ENCODE measurements at regions not wholly inside any gene's neighbourhood (a gene's known extent, or its start where the extent isn't known, plus 50 kb on each side); places are given as distances from the start of the nearest gene placed in this dataset.

GRCh38 chr11:13831696-13832095, 130.8 kb upstream of the SPON1 start:
- H3K4me1 Mint-ChIP-seq, result 0 out of 4 replicates have a peak, but pooled peaks cover 0 to 6% of the 10 kb centered on the region in 2 experiments
- Histone ChIP-seq H3K18ac (ENCODE audit: insufficient read length, low read depth, low read length) (no peak overlapping the region), H3K27ac (ENCODE audit: insufficient read length, low read depth, low read length) (no peak overlapping the region), H2AFZ (ENCODE audit: low read length) (no peak overlapping the region), H4K20me1 (ENCODE audit: control insufficient read depth, insufficient read depth, insufficient read length) (no peaks in the 10 kb centered on the region), H2BK12ac (ENCODE audit: insufficient read length, low read depth, low read length) (no peak overlapping the region), H3K79me1 (ENCODE audit: insufficient read depth, low read depth, low read length, poor library complexity, severe bottlenecking) (no peaks in the 10 kb centered on the region), H3K4ac (ENCODE audit: low read depth, low read length) (no peak overlapping the region), H3K14ac (ENCODE audit: insufficient read depth, low read length) (no peak overlapping the region), H3K56ac (ENCODE audit: insufficient read length, low read depth, low read length) (no peak overlapping the region), H3K27me3 (ENCODE audit: insufficient read depth, low read length) (no peaks in the 10 kb centered on the region), H3K9ac (ENCODE audit: extremely low read depth, insufficient read length, low read length) (no peak overlapping the region), H3K23me2 (ENCODE audit: insufficient read length, low read depth, low read length, poor library complexity, severe bottlenecking) (no peaks in the 10 kb centered on the region), H3K79me2 (ENCODE audit: insufficient read depth, low read length) (no peaks in the 10 kb centered on the region), H4K91ac (ENCODE audit: insufficient read length, low read depth, low read length) (no peak overlapping the region), H2BK15ac (ENCODE audit: low read depth, low read length) (no peak overlapping the region), H4K8ac (replicated peaks; ENCODE audit: insufficient read length, low read depth, low read length) (no peak overlapping the region), H3K4me1 (ENCODE audit: insufficient read depth, low read length) (no peaks in the 10 kb centered on the region), H2BK120ac (ENCODE audit: low read depth, low read length, poor library complexity, severe bottlenecking) (no peak overlapping the region), H2BK5ac (ENCODE audit: insufficient read length, low read length) (no peak overlapping the region), H3K4me2 (ENCODE audit: insufficient read depth, insufficient read length, low read length) (no peak overlapping the region), H2BK20ac (ENCODE audit: low read depth, low read length, poor library complexity, severe bottlenecking) (no peak overlapping the region), H2AK5ac (ENCODE audit: insufficient read length, low read length) (no peak overlapping the region), H4K5ac (ENCODE audit: insufficient read length, low read depth, low read length) (no peak overlapping the region), H3T11ph (ENCODE audit: low read length) (no peak overlapping the region), H3K23ac (ENCODE audit: insufficient read length, low read depth, low read length) (no peak overlapping the region), H3K9me3 (ENCODE audit: control insufficient read depth, low read depth, low read length) (no peaks in the 10 kb centered on the region)
- H3K9me3 Mint-ChIP-seq, result peaks cover 20 to 22% of the 10 kb centered on the region in 2 experiments
- no peak for DNase-seq
- H3K36me3 Mint-ChIP-seq (ENCODE audit: insufficient read depth in 1 of 3, low read depth in 3 of 3), result peaks cover 4 to 31% (median 6%) of the 10 kb centered on the region in 3 experiments; a peak in 4 of 7 replicates
- H3K27me3 Mint-ChIP-seq (ENCODE audit: low read depth), result no peaks in the 10 kb centered on the region; the same call in 1 of the 2 replicates
- H3K27ac Mint-ChIP-seq, result no peak overlapping the region
- H3K4me3 Mint-ChIP-seq, result no peak overlapping the region
- TF ChIP-seq CTCF (conservative IDR thresholded peaks at IDR 0.05), result no peak

Measured in H9 (cell line).